GM12874 (cell line): ENCODE measurements at regions not wholly inside any gene's neighbourhood (a gene's known extent, or its start where the extent isn't known, plus 50 kb on each side); places are given as distances from the start of the nearest gene placed in this dataset.

Experiments used
- TF ChIP-seq, protein P1 (sequence below): IDR thresholded peaks from 2 replicates; pipeline ENCODE4 v1.5.1; 2011; ENCODE audit warnings: low read depth, mild to moderate bottlenecking, control low read depth, low read length, moderate library complexity; ENCODE audit not compliant: insufficient read depth

DNA sequence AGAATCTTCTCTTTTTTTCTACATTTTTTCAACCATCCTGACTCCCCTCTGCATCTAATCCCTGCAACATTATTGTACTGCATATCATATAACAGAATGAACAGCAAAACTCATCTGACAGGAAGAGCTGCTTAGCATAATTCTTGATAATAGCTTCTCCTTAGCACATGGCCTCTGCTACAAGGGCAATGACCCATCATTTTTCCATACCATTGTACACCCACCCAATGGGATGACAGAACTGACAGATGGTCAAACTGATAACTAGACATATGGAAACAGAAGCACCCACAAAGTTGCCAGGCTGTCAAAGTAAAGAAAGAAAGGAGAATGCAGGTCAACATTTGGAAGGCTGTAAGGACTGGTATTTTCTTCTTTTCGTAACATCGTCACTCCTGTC, 390.4 kb upstream of the USP15 start:
- TF ChIP-seq, protein P1, sequence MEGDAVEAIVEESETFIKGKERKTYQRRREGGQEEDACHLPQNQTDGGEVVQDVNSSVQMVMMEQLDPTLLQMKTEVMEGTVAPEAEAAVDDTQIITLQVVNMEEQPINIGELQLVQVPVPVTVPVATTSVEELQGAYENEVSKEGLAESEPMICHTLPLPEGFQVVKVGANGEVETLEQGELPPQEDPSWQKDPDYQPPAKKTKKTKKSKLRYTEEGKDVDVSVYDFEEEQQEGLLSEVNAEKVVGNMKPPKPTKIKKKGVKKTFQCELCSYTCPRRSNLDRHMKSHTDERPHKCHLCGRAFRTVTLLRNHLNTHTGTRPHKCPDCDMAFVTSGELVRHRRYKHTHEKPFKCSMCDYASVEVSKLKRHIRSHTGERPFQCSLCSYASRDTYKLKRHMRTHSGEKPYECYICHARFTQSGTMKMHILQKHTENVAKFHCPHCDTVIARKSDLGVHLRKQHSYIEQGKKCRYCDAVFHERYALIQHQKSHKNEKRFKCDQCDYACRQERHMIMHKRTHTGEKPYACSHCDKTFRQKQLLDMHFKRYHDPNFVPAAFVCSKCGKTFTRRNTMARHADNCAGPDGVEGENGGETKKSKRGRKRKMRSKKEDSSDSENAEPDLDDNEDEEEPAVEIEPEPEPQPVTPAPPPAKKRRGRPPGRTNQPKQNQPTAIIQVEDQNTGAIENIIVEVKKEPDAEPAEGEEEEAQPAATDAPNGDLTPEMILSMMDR = no peak

DNA sequence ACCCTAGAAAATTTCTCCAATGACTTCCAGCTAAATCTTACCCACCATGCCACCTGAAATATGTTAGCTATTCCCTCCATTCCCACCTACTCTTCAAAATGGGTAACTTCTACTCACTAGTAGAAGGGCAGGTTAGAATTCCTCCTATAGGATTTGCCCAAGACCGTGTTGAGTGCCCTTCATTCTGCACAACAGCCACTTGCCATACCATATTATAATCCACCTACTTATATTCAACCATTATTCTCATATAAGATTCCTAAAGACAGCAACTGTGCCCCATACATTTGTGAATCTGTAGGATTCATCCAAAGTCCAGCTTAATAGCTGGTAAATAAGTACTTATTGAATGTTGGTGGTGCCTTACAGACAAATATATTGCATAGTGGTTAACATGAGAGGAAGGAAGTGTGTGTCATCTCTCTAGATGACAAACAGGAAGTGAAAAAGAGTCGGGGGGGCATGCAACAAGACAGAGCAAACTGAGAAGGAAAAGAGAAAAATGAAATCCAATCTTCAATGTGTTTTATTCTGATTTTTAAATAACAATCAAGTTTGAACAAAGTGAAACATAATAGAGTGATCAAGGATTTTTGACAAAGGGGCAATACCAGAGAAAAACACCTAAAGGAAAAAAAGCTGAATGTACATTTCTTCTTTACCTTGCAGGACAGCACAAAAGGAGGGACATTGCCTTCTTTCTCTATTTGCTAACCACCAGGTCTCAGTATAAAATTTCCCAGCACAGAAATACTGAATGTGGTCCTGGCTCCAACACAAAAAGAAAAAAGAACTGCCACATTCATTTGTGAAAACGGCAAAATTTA, 389.3 kb upstream of the USP15 start:
- TF ChIP-seq, protein P1 = no peak

DNA sequence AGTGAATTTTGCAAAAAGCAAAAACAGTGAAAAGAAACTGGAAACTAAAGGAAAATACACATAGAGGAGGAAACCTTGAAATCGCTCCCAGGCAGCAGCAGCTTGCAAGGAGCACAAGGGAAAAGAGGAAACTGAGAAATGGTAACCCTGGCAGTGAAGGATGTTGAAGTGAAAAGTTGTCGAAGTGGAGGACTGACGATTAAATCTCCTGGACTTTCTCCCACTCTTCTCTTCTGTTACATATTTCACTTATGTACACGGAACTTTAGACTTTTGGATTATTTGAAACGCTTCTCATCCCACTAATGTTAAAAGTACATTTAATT, 388.8 kb upstream of the USP15 start:
- TF ChIP-seq, protein P1 = no peak

DNA sequence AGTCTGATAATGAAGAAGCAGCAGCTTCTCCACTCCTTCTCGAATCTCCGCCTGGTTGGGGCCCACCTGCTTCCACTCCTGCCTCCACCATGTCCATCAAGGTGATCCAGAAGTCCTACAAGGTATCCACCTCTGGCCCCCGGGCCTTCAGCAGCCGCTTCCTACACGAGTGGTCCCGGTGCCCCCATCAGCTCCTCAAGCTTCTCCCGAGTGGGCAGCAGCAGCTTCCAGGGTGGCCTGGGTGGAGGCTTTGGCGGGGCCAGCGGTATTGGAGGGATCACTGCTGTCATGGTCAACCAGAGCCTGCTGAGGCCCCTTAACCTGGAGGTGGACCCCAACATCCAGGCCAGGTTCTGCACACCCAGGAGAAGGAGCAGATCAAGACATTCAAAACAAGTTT, 381.0 kb upstream of the USP15 start:
- TF ChIP-seq, protein P1 = no peak

DNA sequence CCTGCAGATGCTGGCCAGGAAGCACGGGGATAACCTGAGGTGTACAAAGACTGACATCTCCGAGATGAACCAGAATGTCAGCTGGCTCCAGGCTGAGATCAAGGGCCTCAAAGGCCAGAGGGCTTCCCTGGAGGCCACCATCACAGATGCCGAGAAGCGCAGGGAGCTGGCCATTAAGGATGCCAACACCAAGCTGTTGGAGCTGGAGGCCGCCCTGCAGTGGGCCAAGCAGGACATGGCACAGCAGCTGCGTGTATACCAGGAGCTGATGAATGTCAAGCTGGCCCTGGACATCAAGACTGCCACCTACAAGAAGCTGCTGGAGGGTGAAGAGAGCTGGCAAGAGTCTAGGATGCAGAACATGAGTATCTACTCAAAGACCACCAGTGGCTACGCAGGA, 380.0 kb upstream of the USP15 start:
- TF ChIP-seq, protein P1 = no peak

DNA sequence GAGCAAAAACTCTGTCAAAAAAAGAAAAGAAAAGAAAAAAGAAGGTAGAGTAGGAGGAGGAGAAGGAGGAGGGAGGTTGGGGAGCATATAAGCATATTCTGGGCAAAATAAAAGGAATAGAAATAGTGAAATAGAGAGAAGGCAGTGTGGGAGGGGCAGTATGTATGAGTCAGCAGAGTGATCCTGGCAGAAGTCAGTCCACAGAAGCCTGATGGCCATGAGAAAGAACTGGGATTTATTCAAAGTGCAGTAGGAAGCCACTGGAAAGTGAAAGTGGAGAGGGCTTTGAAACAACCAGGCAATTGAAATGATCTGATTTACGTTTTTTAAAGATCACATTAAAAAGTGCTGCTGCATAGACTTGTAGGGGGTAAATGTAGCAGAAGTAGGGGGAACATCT, 368.6 kb upstream of the USP15 start:
- TF ChIP-seq, protein P1 = no peak

DNA sequence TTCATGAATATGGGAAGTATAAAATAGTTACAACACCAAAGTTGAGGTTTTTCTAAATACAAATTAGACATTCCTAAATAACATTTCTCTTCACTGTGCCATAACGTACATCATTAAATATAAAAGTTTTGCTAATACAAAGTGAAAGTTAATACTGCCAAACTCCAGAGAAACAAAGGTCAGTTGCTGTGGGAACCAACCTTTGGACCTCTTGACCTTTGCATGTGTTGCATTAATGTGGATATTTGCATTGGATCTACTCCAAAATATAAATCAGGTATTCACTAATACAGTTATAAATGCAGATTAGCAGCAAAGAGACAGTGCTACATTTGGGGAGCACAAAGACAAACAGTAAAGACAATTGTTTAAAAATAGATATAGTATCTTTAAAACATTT, 366.0 kb upstream of the USP15 start:
- TF ChIP-seq, protein P1 = no peak

DNA sequence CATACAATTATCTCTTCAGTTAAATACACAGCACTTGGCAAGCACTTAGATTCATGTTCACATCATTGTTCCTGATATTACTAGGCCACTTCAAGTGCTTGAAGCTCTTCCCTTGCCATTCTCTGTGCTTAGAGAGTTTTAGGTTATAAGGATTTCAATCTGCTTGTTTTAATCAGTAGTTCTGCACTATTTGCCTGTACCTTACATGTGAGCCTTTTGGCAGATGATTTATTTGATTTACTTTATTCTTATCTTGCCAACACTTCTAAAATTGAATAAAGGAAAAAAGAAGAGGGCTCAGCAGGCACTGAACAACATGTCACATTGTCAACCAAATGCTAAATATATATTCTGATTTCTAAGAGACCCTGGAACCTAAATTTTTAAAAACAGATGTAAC, 363.8 kb upstream of the USP15 start:
- TF ChIP-seq, protein P1 = no peak
